ENCODE measurements at regions not wholly inside any gene's neighbourhood (a gene's known extent, or its start where the extent isn't known, plus 50 kb on each side); places are given as distances from the start of the nearest gene placed in this dataset.

- no peaks in the 10 kb centered on the region for H3K79me2 ChIP-seq (ENCODE audit: insufficient read depth, low read length)
- H4K20me1 ChIP-seq (ENCODE audit: insufficient read depth, low read length): no peaks in the 10 kb centered on the region
- WGBS (ENCODE audit: low lambda C conversion rate): 16% methylated on average over 1 of the region's 1 CpG
- H3K9ac ChIP-seq (ENCODE audit: insufficient read depth, low read depth, low read length): no peak overlapping the region
- DNase-seq (ENCODE audit: low spot score) (no peak), ATAC-seq (no peak), FAIRE-seq (no peak)
- no peak overlapping the region for H3K27ac ChIP-seq (ENCODE audit: extremely low read length, insufficient read depth, low read length)
- CTCF ChIA-PET (ENCODE audit: low intra/inter-chr PET ratio, low total read pairs): no interaction called here
- in situ Hi-C loops (cut with HindIII; ENCODE audit: extremely low pct_ligation_motif_present, low pct_unique_long_range_greater_than_20kb): no loop called here
- H3K36me3 ChIP-seq (replicated peaks in 1 of 2; ENCODE audit: control insufficient read depth in 1 of 2, insufficient read depth in 2 of 2, low read length in 2 of 2): no peaks in the 10 kb centered on the region
- no TSS peak for BruUV-seq (replicated peaks)
- no peaks in the 10 kb centered on the region for H3K4me1 ChIP-seq (ENCODE audit: insufficient read depth, low read length)
- no peak overlapping the region for H3K4me3 ChIP-seq (replicated peaks in 1 of 3; ENCODE audit: insufficient read depth in 1 of 3, low read depth in 2 of 3, low read length in 3 of 3)
- no peak overlapping the region for H2AFZ ChIP-seq (ENCODE audit: low read length)
- H3K9me3 ChIP-seq (ENCODE audit: low read length): no peaks in the 10 kb centered on the region
- POLR2A ChIA-PET: no interaction called here
- H3K4me2 ChIP-seq (ENCODE audit: low read depth, low read length): no peak overlapping the region
- intact Hi-C loops (cut with micrococcal nuclease; ENCODE audit: unreplicated experiment): no loop called here
- no peaks in the 10 kb centered on the region for H3K27me3 ChIP-seq (ENCODE audit: control insufficient read depth in 1 of 2, insufficient read depth in 2 of 2, low read length in 2 of 2)
- TF ChIP-seq ZNF451 (CRISPR knock-in tag; IDR thresholded peaks at IDR 0.05) (no peak), IKZF4 (CRISPR knock-in tag; IDR thresholded peaks at IDR 0.05; ENCODE audit: borderline replicate concordance, low read depth, not compliant biosample characterization) (no peak), ZNF720 (CRISPR knock-in tag; IDR thresholded peaks at IDR 0.05) (no peak), ZNF263 (CRISPR knock-in tag; IDR thresholded peaks at IDR 0.05) (no peak)
Observed at GRCh38 chr11:81756864-81757595, 976.6 kb downstream of the FAM181B start.

- BruUV-seq (replicated peaks): no TSS peak
- ChIA-PET CTCF (ENCODE audit: low intra/inter-chr PET ratio, low total read pairs) (no interaction called here), POLR2A (no interaction called here)
- no peaks in the 10 kb centered on the region for H3K9me3 ChIP-seq (ENCODE audit: low read length)
- no peaks in the 10 kb centered on the region; the same call in 1 of the 2 replicates for H4K20me1 ChIP-seq (ENCODE audit: insufficient read depth, low read length)
- H3K4me1 ChIP-seq (ENCODE audit: insufficient read depth, low read length): no peaks in the 10 kb centered on the region
- no peaks in the 10 kb centered on the region for H3K36me3 ChIP-seq (replicated peaks in 1 of 2; ENCODE audit: control insufficient read depth in 1 of 2, insufficient read depth in 2 of 2, low read length in 2 of 2)
- no peaks in the 10 kb centered on the region for H3K27me3 ChIP-seq (ENCODE audit: control insufficient read depth in 1 of 2, insufficient read depth in 2 of 2, low read length in 2 of 2)
- DNase-seq (ENCODE audit: low spot score): no peak
- no peak overlapping the region for H3K4me3 ChIP-seq (replicated peaks in 1 of 3; ENCODE audit: insufficient read depth in 1 of 3, low read depth in 2 of 3, low read length in 3 of 3)
- H3K79me2 ChIP-seq (ENCODE audit: insufficient read depth, low read length): no peaks in the 10 kb centered on the region
- no peak overlapping the region for H3K27ac ChIP-seq (ENCODE audit: extremely low read length, insufficient read depth, low read length)
- no peak for FAIRE-seq
- no peak overlapping the region for H3K4me2 ChIP-seq (ENCODE audit: low read depth, low read length)
- no peak overlapping the region for H2AFZ ChIP-seq (ENCODE audit: low read length)
- no peak for ATAC-seq
- in situ Hi-C loops (cut with HindIII; ENCODE audit: extremely low pct_ligation_motif_present, low pct_unique_long_range_greater_than_20kb) (no loop called here), intact Hi-C loops (cut with micrococcal nuclease; ENCODE audit: unreplicated experiment) (no loop called here)
- H3K9ac ChIP-seq (ENCODE audit: insufficient read depth, low read depth, low read length): no peak overlapping the region
- WGBS (ENCODE audit: low lambda C conversion rate): 0% methylated on average over 2 of the region's 2 CpGs
- no peak for TF ChIP-seq POLR2AphosphoS2 (IDR thresholded peaks at IDR 0.05; ENCODE audit: low read depth, low read length)
- TF ChIP-seq MZF1 (CRISPR knock-in tag; IDR thresholded peaks at IDR 0.05; ENCODE audit: borderline replicate concordance): no peak
- no peak for TF ChIP-seq WIZ (CRISPR knock-in tag; IDR thresholded peaks at IDR 0.05)
- no peak for TF ChIP-seq MYNN (CRISPR knock-in tag; IDR thresholded peaks at IDR 0.05; ENCODE audit: low read depth)
- TF ChIP-seq RAD21 (CRISPR knock-in tag; IDR thresholded peaks at IDR 0.05): no peak
- no peak for TF ChIP-seq HES4 (CRISPR knock-in tag; IDR thresholded peaks at IDR 0.05; ENCODE audit: borderline replicate concordance)
- no peak for TF ChIP-seq ZBTB38 (CRISPR knock-in tag; IDR thresholded peaks at IDR 0.05)
- no peak for TF ChIP-seq ATRX (CRISPR knock-in tag; IDR thresholded peaks at IDR 0.05; ENCODE audit: borderline replicate concordance)
- TF ChIP-seq ZNF703 (CRISPR knock-in tag; IDR thresholded peaks at IDR 0.05; ENCODE audit: borderline replicate concordance): no peak
- TF ChIP-seq NFATC3 (CRISPR knock-in tag; IDR thresholded peaks at IDR 0.05): no peak
- no peak for TF ChIP-seq ZNF883 (CRISPR knock-in tag; IDR thresholded peaks at IDR 0.05; ENCODE audit: not compliant biosample characterization)
- no peak for TF ChIP-seq ZNF589 (CRISPR knock-in tag; conservative IDR thresholded peaks at IDR 0.05)
- TF ChIP-seq SP140L (CRISPR knock-in tag; IDR thresholded peaks at IDR 0.05; ENCODE audit: borderline replicate concordance): no peak
Observed at GRCh38 chr11:81749245-81749644, 984.4 kb downstream of the FAM181B start.
